ENCODE measurements at regions not wholly inside any gene's neighbourhood (a gene's known extent, or its start where the extent isn't known, plus 50 kb on each side); places are given as distances from the start of the nearest gene placed in this dataset.

- Histone ChIP-seq H3K27ac (no peak overlapping the region), H3K27me3 (no peaks in the 10 kb centered on the region), H3K9me3 (no peaks in the 10 kb centered on the region), H3K4me3 (replicated peaks in 1 of 3) (no peak overlapping the region), H3K36me3 (no peaks in the 10 kb centered on the region), H3K4me1 (no peaks in the 10 kb centered on the region)
- DNase-seq = no peak
- intact Hi-C loops (cut with DNase I) = no loop called here
- TF ChIP-seq POLR2A (IDR thresholded peaks at IDR 0.05) (no peak), CTCF (IDR thresholded peaks at IDR 0.05) (no peak)
- WGBS, 2 donors = 76 to 77% methylated on average over 1 of the region's 1 CpG
Measured at GRCh38 chr2:228268756-228269155, 87.3 kb upstream of the SPHKAP start.

GRCh38 chr2:228268301-228268700 lies 86.8 kb upstream of the SPHKAP start:
- no peaks in the 10 kb centered on the region for H3K27me3 ChIP-seq
- H3K4me3 ChIP-seq (replicated peaks in 1 of 3) = no peak overlapping the region
- H3K4me1 ChIP-seq = no peaks in the 10 kb centered on the region
- intact Hi-C loops (cut with DNase I) = no loop called here
- H3K9me3 ChIP-seq = no peaks in the 10 kb centered on the region
- TF ChIP-seq CTCF (IDR thresholded peaks at IDR 0.05) (no peak), POLR2A (IDR thresholded peaks at IDR 0.05) (no peak)
- H3K27ac ChIP-seq = no peak overlapping the region
- DNase-seq = no peak
- no peaks in the 10 kb centered on the region for H3K36me3 ChIP-seq
- 67 to 75% methylated on average over 2 of the region's 2 CpGs for WGBS, 2 donors

GRCh38 chr2:228263156-228263555 lies 81.7 kb upstream of the SPHKAP start:
- TF ChIP-seq CTCF (IDR thresholded peaks at IDR 0.05) (no peak), POLR2A (IDR thresholded peaks at IDR 0.05) (no peak)

GRCh38 chr2:228261546-228261945 lies 80.1 kb upstream of the SPHKAP start:
- Histone ChIP-seq H3K27ac (no peak overlapping the region), H3K4me1 (no peaks in the 10 kb centered on the region), H3K4me3 (replicated peaks in 1 of 3) (no peak overlapping the region), H3K36me3 (no peaks in the 10 kb centered on the region), H3K9me3 (no peaks in the 10 kb centered on the region), H3K27me3 (no peaks in the 10 kb centered on the region)
- intact Hi-C loops (cut with DNase I) = no loop called here
- DNase-seq = no peak
- 82 to 85% methylated on average over 7 of the region's 7 CpGs for WGBS, 2 donors
- no peak for TF ChIP-seq CTCF (IDR thresholded peaks at IDR 0.05)
- no peak for TF ChIP-seq POLR2A (IDR thresholded peaks at IDR 0.05)

More at GRCh38 chr2:228263156-228263555, 81.7 kb upstream of the SPHKAP start:
- Histone ChIP-seq H3K9me3 (no peaks in the 10 kb centered on the region), H3K27me3 (no peaks in the 10 kb centered on the region), H3K4me1 (no peaks in the 10 kb centered on the region), H3K4me3 (replicated peaks in 1 of 3) (no peak overlapping the region), H3K27ac (no peak overlapping the region), H3K36me3 (no peaks in the 10 kb centered on the region)
- DNase-seq = no peak
- intact Hi-C loops (cut with DNase I) = no loop called here
- WGBS, 2 donors = 92 to 96% methylated on average over 3 of the region's 3 CpGs

- no peaks in the 10 kb centered on the region for H3K27me3 ChIP-seq
- H3K27ac ChIP-seq = no peak overlapping the region
- H3K4me3 ChIP-seq (replicated peaks in 1 of 3) = no peak overlapping the region
- no peak for TF ChIP-seq CTCF (IDR thresholded peaks at IDR 0.05)
- no peak for TF ChIP-seq POLR2A (IDR thresholded peaks at IDR 0.05)
- no peaks in the 10 kb centered on the region for H3K36me3 ChIP-seq
- DNase-seq = no peak
- intact Hi-C loops (cut with DNase I) = no loop called here
- no peaks in the 10 kb centered on the region for H3K9me3 ChIP-seq
- H3K4me1 ChIP-seq = no peaks in the 10 kb centered on the region
Measured at GRCh38 chr2:228257379-228257778, 75.9 kb upstream of the SPHKAP start.

All from thyroid gland (tissue), 4 donors.